SH-SY5Y (cell line): ENCODE measurements at regions not wholly inside any gene's neighbourhood (a gene's known extent, or its start where the extent isn't known, plus 50 kb on each side); places are given as distances from the start of the nearest gene placed in this dataset.

Source experiments
- GATA2 ChIP-seq: IDR thresholded peaks from 2 replicates; pipeline ENCODE4 v1.6.1; 2011; ENCODE audit warnings: mild to moderate bottlenecking, low read depth, low read length
- GATA3 ChIP-seq: IDR thresholded peaks from 2 replicates; pipeline ENCODE4 v1.6.1; 2011; ENCODE audit warnings: low read depth, mild to moderate bottlenecking, low read length, moderate library complexity

DNA sequence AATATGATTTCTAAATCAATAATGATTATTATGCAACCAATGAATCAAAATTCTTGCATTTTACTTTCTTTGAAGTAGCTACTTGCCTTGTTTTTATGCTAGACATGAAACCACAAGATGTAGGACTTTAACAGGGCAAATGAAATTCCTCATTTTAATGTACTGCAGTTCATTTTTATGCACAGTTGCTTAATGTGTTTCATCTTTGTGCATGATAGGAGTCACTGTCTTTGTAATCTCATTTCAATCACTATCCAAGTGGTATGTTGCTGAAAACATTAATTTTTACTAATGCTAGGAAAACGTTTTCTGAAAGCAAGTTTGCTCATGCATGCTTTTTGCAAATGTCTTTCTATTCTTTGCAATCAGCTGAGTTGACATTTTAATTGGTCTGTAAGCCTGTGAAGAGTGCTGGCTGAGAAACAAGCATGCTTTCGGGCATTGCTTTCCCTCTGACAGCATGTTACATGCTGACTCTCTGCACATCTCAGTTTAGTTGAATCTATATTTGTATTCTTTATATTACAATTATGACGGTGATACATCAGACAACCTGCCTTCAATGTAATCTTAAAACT is 535.0 kb upstream of the CDH18 start:
- TF ChIP-seq GATA2 = no peak
- TF ChIP-seq GATA3 = no peak
